Stimulated activated CD8-positive, alpha-beta memory T cell treated with anti-CD3 and anti-CD28 coated beads, Interleukin-7, amount 100 ng/mL, for 4 hours (primary cell): ENCODE measurements at regions not wholly inside any gene's neighbourhood (a gene's known extent, or its start where the extent isn't known, plus 50 kb on each side); places are given as distances from the start of the nearest gene placed in this dataset.

Experiments
- DNase-seq, 2 donors: peaks; one replicate each; pipeline ENCODE4 v3.0.0-alpha.2; 2020; ENCODE audit warnings: low read depth in 2 of 2

- DNase-seq = no peak
These were observed 122.2 kb downstream of the ZNF518B start for GRCh38 chr4:10335050-10335449.

- no peak for DNase-seq
These were observed 122.7 kb downstream of the ZNF518B start for GRCh38 chr4:10334506-10335028.

DNA sequence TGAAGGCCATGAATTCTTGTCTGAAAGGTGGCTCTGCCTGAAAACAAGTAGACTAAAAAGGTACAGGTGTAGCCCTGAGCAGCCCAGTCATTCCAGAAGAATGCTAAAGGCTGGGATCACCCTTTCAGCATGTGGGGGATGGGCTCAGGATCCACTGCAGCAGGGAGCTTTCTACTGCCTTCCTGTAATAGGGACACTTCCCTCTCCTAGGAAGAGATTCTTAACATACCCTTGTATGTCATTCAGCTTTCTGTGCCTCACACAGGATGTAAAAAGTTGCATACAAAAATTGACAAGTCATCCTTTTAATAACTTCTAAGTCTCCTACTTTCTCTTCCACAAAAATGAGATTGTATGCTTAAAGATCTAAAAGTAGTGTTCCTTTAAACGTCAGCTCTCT, 123.3 kb downstream of the ZNF518B start:
- no peak for DNase-seq

DNA sequence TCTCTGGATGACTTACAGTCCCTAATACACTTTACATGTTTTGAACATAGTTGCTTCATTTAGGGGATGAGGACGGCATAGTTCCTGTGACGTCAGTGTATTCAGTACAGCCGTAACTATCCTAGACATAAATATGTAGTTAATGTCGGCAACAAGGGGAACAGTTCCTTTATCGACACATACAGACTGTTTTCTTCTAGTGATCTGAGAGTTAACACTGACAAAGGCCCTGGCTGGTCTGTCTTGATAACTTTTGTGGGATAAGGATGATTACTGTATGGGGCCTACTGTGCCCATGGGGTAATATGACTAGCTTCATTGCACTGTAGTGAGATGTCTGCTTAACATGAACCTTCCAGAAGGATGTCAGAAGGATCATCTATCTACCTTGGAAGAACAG, 131.2 kb downstream of the ZNF518B start:
- no peak for DNase-seq

GRCh38 chr4:10321931-10322330, 135.3 kb downstream of the ZNF518B start:
- DNase-seq = no peak

- DNase-seq = no peak
These were observed 137.1 kb downstream of the ZNF518B start for GRCh38 chr4:10320130-10320529.

DNA sequence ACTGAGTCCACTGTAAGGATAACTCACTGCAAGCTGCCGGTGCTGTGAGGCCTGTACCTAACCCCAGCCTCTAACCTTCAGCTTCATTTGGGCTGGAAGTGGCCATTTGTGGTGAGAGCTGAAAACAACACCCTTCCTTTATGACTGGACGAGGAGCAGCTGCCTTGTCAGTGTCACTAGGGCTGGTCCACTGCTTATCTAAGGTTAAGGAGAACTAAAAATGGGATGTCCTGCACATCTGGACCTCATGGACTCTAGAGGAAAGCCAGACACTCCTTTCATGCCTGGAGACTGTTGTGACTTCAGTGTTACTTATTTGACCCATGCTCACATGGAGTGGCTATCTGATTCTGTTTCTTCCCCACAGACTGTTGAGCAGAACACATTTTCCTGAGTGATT, 139.9 kb downstream of the ZNF518B start:
- DNase-seq = no peak

- DNase-seq = no peak
These were observed 140.4 kb downstream of the ZNF518B start for GRCh38 chr4:10316851-10317250.

DNA sequence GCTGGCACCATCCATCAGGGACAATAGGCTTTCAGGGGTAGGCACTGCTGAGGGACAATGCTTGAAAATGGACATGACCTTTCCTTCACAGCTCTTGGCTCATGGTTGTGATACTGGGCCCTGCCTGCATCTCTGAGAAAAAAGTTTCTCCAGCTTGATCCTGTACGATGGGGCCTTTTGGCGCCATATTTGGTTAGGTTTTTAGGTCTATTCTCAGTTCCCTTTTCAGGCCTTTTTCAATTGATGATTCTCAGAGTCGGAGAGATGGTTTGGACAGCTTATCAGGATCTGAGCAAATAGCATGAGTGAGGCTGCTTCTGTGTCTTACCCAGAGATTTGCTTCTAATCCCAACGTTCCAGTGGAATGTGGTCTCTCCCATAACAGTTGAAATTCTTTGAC, 141.6 kb downstream of the ZNF518B start:
- DNase-seq = no peak

DNA sequence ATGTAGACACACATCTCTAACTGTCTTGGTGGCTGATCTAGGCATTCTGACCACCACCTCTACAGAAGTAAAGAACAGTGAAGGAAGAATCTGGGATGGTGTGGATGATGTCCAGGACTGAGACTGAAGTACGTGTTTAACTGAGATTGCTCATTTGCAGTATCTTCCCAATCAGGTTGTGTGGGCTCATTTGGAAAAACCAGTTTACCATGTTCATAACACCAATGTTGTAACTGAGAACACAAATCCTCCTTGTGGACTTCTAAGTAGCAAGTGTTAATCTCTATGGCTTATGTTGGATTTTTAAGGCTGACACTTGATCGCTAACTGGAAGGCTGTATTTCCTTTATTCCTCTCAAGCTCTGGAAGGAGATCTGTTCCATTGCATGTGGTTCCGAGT, 144.7 kb downstream of the ZNF518B start:
- DNase-seq = no peak

DNA sequence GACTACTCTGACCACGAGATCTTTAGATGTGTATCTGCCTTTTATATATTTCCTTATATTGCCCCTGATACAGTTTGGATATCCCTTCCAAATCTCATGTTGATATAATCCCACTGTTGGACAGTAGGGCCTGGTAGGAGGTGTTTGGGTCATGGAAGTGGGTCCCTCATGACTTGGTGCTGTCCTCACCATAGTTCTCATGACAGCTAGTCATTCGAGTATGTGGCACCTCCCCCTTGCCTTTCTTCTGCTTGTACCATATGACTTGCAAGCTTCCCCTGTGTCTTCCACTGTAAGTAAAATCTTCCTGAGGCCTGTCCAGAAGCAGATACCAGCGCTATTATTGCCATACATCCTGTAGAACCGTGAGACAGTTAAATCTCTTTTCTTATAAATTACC, 145.3 kb downstream of the ZNF518B start:
- DNase-seq = no peak

- no peak for DNase-seq
These were observed 151.4 kb downstream of the ZNF518B start for GRCh38 chr4:10305816-10306215.

DNA sequence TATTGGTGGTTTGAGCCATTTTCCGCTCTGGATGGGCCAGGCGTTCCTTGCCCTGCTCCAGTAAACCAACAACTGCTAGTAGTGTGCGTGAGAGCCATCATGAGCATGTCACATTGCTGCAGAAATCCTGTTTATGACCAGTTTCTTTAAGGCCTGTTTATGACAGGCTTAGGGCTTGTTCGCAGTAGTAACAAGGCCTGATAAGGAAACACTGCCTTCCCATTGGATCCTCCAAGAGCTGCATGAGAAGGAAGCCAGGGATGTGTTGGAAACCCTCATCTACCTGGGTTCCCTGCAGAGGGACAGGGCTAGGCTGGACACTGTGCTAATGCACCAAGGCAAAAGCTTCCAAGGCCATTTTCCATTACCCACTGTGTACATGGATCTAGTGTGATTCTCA, 153.9 kb downstream of the ZNF518B start:
- DNase-seq = no peak

- DNase-seq = no peak
These were observed 155.1 kb downstream of the ZNF518B start for GRCh38 chr4:10302096-10302495.

DNA sequence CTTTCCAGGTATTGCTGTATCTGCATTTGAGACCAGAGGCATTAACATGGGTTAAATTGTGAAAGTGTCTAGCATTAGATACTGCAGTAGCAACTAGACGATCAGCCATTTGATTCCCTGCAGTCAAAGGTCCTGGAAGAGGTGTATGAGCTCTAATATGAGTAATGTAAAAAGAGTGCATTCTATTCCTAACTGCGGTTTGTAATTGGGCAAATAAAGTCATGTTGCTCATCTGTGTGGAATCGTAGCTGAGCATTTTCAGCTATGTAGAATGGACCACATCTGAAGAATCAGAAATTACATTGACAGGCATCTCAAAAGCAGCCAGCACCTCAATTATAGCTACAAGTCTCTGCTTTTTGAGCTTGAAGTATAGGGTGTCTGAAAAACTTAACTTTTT, 157.6 kb downstream of the ZNF518B start:
- DNase-seq = no peak

- DNase-seq = no peak
These were observed 158.5 kb downstream of the ZNF518B start for GRCh38 chr4:10298681-10299080.

DNA sequence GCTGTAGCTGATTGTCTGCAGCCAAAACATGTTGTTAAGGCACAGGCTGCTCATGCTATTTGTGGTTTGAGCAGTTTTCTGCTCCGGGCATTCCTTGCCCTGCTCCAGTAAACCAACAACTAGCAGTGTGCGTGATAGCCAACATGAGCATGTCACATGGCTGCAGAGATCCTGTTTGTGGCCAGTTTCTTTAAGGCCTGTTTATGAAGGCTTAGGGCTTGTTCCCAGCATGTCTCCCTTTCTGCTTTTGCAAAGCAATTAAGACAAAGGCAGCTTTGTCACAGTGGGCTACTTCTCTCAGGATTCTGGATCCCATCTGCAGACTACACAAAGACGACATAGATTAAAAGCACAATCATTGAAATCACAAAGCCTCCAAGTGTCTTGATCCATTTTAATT, 160.5 kb downstream of the ZNF518B start:
- no peak for DNase-seq

DNA sequence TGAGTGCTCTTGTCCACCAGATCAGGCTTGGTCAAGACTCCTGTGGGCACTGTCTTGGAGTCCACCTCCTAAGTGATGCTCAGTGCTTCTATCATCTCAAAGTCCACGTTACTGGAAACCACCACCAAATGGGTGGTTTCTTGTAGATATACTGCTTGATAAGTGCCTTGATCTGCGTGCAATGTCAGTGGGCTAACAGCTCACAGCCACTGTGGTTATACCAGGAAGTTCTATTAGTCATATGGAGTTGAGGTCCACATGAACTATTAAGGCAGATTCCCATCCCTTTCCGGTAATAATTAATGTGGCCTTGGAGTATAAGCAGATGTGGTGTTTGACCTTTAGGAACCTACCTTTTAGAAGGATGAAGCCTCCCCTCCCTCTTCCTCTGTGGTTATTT, 161.9 kb downstream of the ZNF518B start:
- no peak for DNase-seq

DNA sequence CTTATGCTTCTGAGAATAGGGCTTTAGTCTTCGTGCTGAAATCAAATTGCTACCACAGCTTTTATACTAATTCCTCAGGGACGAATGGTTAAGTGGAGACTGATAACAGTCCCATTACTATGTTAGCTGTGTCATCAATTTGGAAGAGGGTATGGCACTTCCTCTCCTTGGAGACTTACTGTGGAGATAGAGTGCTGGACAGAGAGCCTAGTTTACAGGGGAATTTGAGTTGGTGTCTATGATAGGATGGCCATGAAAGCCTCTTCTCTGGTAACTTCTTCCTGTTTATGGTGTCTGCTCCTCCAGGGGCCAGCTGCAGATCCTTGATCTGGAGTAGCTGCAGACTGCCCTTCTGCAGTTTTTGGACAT, 167.7 kb downstream of the ZNF518B start:
- DNase-seq = no peak

DNA sequence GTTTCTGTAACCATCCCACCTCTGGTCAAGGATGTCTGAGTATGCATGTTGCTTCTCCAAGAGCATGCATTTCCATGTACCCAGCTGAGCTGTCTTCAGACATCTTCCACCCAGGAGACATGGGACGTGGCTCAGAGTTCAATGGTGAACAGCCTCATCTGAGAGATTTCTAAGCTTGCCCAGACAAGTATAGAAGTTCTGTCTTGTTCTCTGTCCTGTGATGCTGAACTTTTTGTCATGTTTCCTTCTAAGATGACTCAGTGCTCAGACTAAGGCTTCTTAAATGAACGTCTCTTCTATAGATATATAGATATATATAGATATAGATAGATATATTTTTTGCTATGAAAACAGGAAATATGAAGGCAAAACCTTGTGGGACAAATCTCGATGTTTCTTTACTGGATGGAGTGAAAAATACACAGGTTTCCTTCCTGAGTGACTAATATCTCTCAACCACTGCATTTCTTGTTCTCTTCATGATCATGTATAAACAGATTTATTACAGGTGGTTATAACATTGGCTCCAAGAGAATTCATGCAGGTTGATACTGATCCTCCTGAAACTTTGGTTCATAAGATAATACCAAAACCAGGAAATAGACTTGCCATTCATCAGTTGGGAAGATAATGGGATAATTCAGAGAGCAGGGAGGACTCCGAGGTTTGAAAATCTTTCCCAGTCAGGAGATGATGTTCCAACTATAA, 168.2 kb downstream of the ZNF518B start:
- DNase-seq = no peak

DNA sequence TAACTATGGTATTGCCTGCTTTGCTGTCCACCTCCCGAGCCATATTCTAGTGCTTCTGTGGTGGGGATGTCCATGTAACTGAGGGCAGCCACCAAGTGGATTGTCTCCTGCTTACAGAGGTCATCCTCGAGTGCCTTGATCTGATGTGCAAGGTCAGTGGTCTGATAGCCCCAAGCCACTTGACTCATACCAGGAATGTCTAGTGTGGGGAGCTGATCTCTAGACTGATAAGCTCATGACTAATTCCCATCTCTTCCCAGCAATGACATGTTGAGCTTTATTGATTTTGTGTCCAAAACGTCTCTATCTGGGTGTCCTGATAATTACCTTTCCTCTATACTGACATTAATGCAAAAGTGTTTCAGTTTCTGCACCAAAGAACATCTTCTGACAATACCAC, 168.4 kb upstream of the WDR1 start:
- DNase-seq = no peak

DNA sequence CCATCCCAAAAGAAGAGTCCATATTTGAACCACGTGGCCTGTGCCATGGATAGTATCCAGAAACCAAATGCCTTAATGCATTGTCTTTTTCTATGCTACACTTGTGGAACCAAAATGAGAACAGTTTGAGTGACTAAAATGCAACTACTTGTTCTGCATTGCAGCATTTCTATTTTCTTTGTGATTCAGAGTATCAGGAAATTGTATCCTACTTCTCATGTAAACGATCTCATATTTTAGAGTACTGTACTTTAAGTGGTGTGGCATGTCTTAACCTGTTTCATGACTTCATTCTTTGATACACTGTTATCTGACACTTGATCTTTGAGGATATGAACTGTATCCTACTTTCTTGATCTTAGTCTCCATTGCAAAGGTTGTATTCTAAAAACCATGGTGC, 167.2 kb upstream of the WDR1 start:
- no peak for DNase-seq

DNA sequence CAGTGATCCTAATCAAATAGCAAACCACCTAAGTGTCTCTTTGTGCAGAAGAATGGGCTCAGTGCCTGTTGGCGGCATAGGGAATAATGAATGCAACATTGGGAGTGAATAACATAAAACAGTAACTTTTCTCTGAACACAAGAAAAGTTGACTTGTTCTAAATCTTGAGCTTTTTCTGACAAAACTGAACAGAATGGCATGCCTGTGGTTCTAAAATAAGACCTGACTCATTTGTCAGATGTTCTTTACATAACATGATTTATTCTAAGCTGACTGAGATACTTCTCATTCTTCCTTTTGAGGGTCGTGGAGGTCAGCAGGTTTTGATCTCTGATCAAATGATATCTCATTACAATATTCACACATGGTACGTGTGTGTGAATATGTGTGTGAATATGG, 165.4 kb upstream of the WDR1 start:
- no peak for DNase-seq

GRCh38 chr4:10279261-10279660, 162.7 kb upstream of the WDR1 start:
- no peak for DNase-seq
